MCF 10A (cell line): ENCODE measurements at regions not wholly inside any gene's neighbourhood (a gene's known extent, or its start where the extent isn't known, plus 50 kb on each side); places are given as distances from the start of the nearest gene placed in this dataset.

Source experiments
- BruUV-seq: library from RNA; stranded (reverse); fragments of 400-500 nt; replicated peaks from 2 replicates; lab custom pipeline; 2021; lab: Mats Ljungman, UMichigan
- CTCF ChIA-PET: fragments of 300-600 bp; sonication (Branson Sonifier 250); formaldehyde crosslinking; extraction: SDS; loops from one replicate; lab custom pipeline; 2021; ENCODE audit warnings: antibody characterized with exemption, inconsistent platforms; lab: Yijun Ruan, JAX
- POLR2A ChIA-PET: fragments of 300-600, 350-650 bp; sonication (Branson Sonifier 250); formaldehyde crosslinking; extraction: SDS; loops from one replicate; lab custom pipeline; 2020; ENCODE audit warnings: antibody characterized with exemption, inconsistent platforms; lab: Yijun Ruan, JAX
- DNase-seq: peaks from one replicate; pipeline ENCODE4 v3.0.0-alpha.2; 2018; ENCODE audit not compliant: unreplicated experiment
- H3K27ac Mint-ChIP-seq: one replicate; pipeline ENCODE4 v1.8.0; 2022; ENCODE audit warnings: mild to moderate bottlenecking, low read depth, mixed read lengths; ENCODE audit not compliant: unreplicated experiment
- H3K27me3 Mint-ChIP-seq: one replicate; pipeline ENCODE4 v1.8.0; 2022; ENCODE audit warnings: mixed read lengths; ENCODE audit not compliant: insufficient read depth, unreplicated experiment
- H3K36me3 Mint-ChIP-seq: one replicate; pipeline ENCODE4 v1.8.0; 2022; ENCODE audit warnings: mild to moderate bottlenecking, moderate library complexity, mixed read lengths; ENCODE audit not compliant: insufficient read depth, unreplicated experiment
- H3K4me1 Mint-ChIP-seq: one replicate; pipeline ENCODE4 v1.8.0; 2022; ENCODE audit warnings: mixed read lengths; ENCODE audit not compliant: insufficient read depth, unreplicated experiment
- H3K4me3 Mint-ChIP-seq: one replicate; pipeline ENCODE4 v1.8.0; 2022; ENCODE audit warnings: mild to moderate bottlenecking, moderate library complexity, mixed read lengths; ENCODE audit not compliant: unreplicated experiment
- H3K9me3 Mint-ChIP-seq: one replicate; pipeline ENCODE4 v1.8.0; 2022; ENCODE audit warnings: mixed read lengths; ENCODE audit not compliant: unreplicated experiment
- CTCF ChIP-seq: fragments of 200-600 bp; IDR thresholded peaks from one replicate; pipeline ENCODE4 v1.8.0; 2022; ENCODE audit warnings: antibody characterized with exemption, mild to moderate bottlenecking; ENCODE audit not compliant: unreplicated experiment
- intact Hi-C: fragments of 100-400 bp; cut with micrococcal nuclease; formaldehyde crosslinking; loops from 2 replicates; pipeline ENCODE4 v1.14.1; 2022

GRCh38 chr10:44178856-44179255 is 206.0 kb downstream of the CXCL12 start:
- Mint-ChIP-seq H3K27ac (no peak overlapping the region), H3K4me3 (no peak overlapping the region), H3K27me3 (peaks cover 64% of the 10 kb centered on the region), H3K4me1 (peaks cover 23% of the 10 kb centered on the region), H3K36me3 (no peaks in the 10 kb centered on the region), H3K9me3 (no peaks in the 10 kb centered on the region)
- intact Hi-C loops: no loop called here
- TF ChIP-seq CTCF: no peak
- CTCF ChIA-PET: interaction anchor here (0.6 kb wide), 1 partner anchor 374 kb away, joined by 4 read pairs; no protein-coding TSS in a partner anchor
- DNase-seq: no peak
- no TSS peak for BruUV-seq
- POLR2A ChIA-PET: no interaction called here

GRCh38 chr10:44178281-44178680 is 206.6 kb downstream of the CXCL12 start:
- no peaks in the 10 kb centered on the region for H3K9me3 Mint-ChIP-seq
- H3K36me3 Mint-ChIP-seq: no peaks in the 10 kb centered on the region
- intact Hi-C loops: no loop called here
- no peak for TF ChIP-seq CTCF
- no peak for DNase-seq
- H3K27ac Mint-ChIP-seq: no peak overlapping the region
- peaks cover 28% of the 10 kb centered on the region for H3K4me1 Mint-ChIP-seq
- no TSS peak for BruUV-seq
- no peak overlapping the region for H3K4me3 Mint-ChIP-seq
- H3K27me3 Mint-ChIP-seq: peaks cover 64% of the 10 kb centered on the region
- CTCF ChIA-PET: no interaction called here
- POLR2A ChIA-PET: no interaction called here

- Mint-ChIP-seq H3K36me3 (no peaks in the 10 kb centered on the region), H3K27ac (no peak overlapping the region), H3K9me3 (no peaks in the 10 kb centered on the region), H3K4me1 (peaks cover 28% of the 10 kb centered on the region), H3K27me3 (peaks cover 60% of the 10 kb centered on the region), H3K4me3 (no peak overlapping the region)
- POLR2A ChIA-PET: no interaction called here
- TF ChIP-seq CTCF: no peak
- intact Hi-C loops: no loop called here
- CTCF ChIA-PET: no interaction called here
- BruUV-seq: no TSS peak
- no peak for DNase-seq
Observed at GRCh38 chr10:44177610-44178009, 207.3 kb downstream of the CXCL12 start.

GRCh38 chr10:44176311-44176710 is 208.6 kb downstream of the CXCL12 start:
- intact Hi-C loops: no loop called here
- CTCF ChIA-PET: no interaction called here
- POLR2A ChIA-PET: interaction anchor here (0.7 kb wide), 1 partner anchor 31 kb away, joined by 3 read pairs; no protein-coding TSS in a partner anchor
- H3K27ac Mint-ChIP-seq: no peak overlapping the region
- BruUV-seq: no TSS peak
- H3K27me3 Mint-ChIP-seq: peaks cover 69% of the 10 kb centered on the region
- H3K4me1 Mint-ChIP-seq: peaks cover 28% of the 10 kb centered on the region
- TF ChIP-seq CTCF: no peak
- no peaks in the 10 kb centered on the region for H3K9me3 Mint-ChIP-seq
- H3K36me3 Mint-ChIP-seq: no peaks in the 10 kb centered on the region
- H3K4me3 Mint-ChIP-seq: no peak overlapping the region
- no peak for DNase-seq
